NT2/D1 (cell line): ENCODE measurements at regions not wholly inside any gene's neighbourhood (a gene's known extent, or its start where the extent isn't known, plus 50 kb on each side); places are given as distances from the start of the nearest gene placed in this dataset.

Experiments used
- SUZ12 ChIP-seq: IDR thresholded peaks from 2 replicates; pipeline ENCODE4 v1.6.1; 2011; ENCODE audit not compliant: insufficient read length, insufficient read depth; ENCODE audit errors: extremely low read depth
- YY1 ChIP-seq: IDR thresholded peaks from 2 replicates; pipeline ENCODE4 v1.6.1; 2011; ENCODE audit not compliant: insufficient read length, insufficient read depth

DNA sequence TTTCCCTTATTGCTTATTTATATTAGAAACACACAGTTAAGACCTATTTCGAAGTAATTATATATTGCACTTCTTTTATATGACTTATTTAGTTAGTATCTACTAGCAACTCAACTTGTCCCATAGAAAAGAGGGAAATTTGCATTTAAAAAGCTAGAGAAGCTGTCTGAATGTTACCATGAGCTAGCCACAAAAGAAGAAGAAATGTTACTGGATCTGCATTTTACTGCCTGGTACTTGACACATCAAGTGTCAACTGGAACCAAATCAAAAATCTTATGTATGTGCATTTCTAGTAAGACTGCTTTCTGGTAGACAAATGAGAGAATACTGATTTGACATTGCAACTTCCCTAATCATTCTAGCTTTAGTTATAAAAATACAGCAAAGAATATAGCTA lies 424.6 kb upstream of the VRK2 start:
- TF ChIP-seq YY1 (no peak), SUZ12 (no peak)
